B cell (primary cell): ENCODE measurements at regions not wholly inside any gene's neighbourhood (a gene's known extent, or its start where the extent isn't known, plus 50 kb on each side); places are given as distances from the start of the nearest gene placed in this dataset.

Source experiments
- ATAC-seq: fragments of 200-7000 bp; cut with Tn5 transposase; one replicate; pipeline ENCODE4 v1.10.0; 2021; ENCODE audit warnings: low read depth, mild to moderate bottlenecking, moderate number of reproducible peaks, moderate library complexity
- CTCF ChIA-PET: fragments of 350-600 bp; sonication (Branson Sonifier 250); formaldehyde crosslinking; loops from one replicate; lab custom pipeline; 2021; ENCODE audit warnings: antibody characterized with exemption, inconsistent platforms; lab: Charles Lee
- POLR2A ChIA-PET: fragments of 350-600 bp; sonication (Branson Sonifier 250); formaldehyde crosslinking; loops from one replicate; lab custom pipeline; 2021; ENCODE audit warnings: antibody characterized with exemption; lab: Charles Lee
- DNase-seq: peaks from one replicate; pipeline ENCODE4 v3.0.0; 2013
- H2AFZ ChIP-seq: 2 replicates; pipeline ENCODE4 v1.6.1; 2012; ENCODE audit warnings: mild to moderate bottlenecking, low read depth, low read length; ENCODE audit not compliant: insufficient read depth, poor library complexity, severe bottlenecking
- H3K27ac ChIP-seq, 2 donors: 1 replicate in 1 of 2; 2 replicates in 1 of 2; pipeline ENCODE4 v1.5.1; 2012 to 2013; ENCODE audit warnings: low read length in 2 of 2, mild to moderate bottlenecking in 2 of 2, moderate library complexity in 1 of 2
- H3K27me3 ChIP-seq, 4 experiments: fragments of 200-600 bp in 1 of 4; sonication (generic) in 1 of 4; replicated peaks in 1 of 4; 1 replicate in 2 of 4; 2 replicates in 2 of 4; pipeline versions ENCODE4 v1.6.1 to v1.7.0; 2013 to 2016; ENCODE audit warnings: low read length in 3 of 4, mild to moderate bottlenecking in 2 of 4, mixed read lengths in 1 of 4, moderate library complexity in 1 of 4; ENCODE audit not compliant: insufficient read depth in 4 of 4, control insufficient read depth in 3 of 4; ENCODE audit errors: control extremely low read depth in 1 of 4
- H3K36me3 ChIP-seq, 2 experiments: replicated peaks in 1 of 2; 1 replicate in 1 of 2; 2 replicates in 1 of 2; pipeline versions ENCODE4 v1.6.1 to v1.7.1; 2013; ENCODE audit warnings: low read length in 1 of 2; ENCODE audit not compliant: insufficient read depth in 2 of 2, control insufficient read depth in 1 of 2; ENCODE audit errors: control extremely low read depth in 1 of 2, extremely low read depth in 1 of 2
- H3K4me1 ChIP-seq, 2 donors: fragments of 200-600 bp in 1 of 2; sonication (generic) in 1 of 2; 1 replicate in 1 of 2; 2 replicates in 1 of 2; pipeline versions ENCODE4 v1.5.1 to v1.6.1; 2013 to 2017; ENCODE audit warnings: low read length in 2 of 2; ENCODE audit not compliant: control insufficient read depth in 2 of 2, insufficient read depth in 2 of 2
- H3K4me2 ChIP-seq: replicated peaks from 2 replicates; pipeline ENCODE3; 2012; ENCODE audit warnings: mild to moderate bottlenecking, low read depth, low read length; ENCODE audit not compliant: poor library complexity, severe bottlenecking
- H3K4me3 ChIP-seq, 5 experiments: fragments of 200-600 bp in 1 of 5; sonication (generic) in 1 of 5; 1 replicate in 3 of 5; 2 replicates in 2 of 5; pipeline versions ENCODE4 v1.5.1 to v1.7.0; 2011 to 2016; ENCODE audit warnings: low read length in 4 of 5, mild to moderate bottlenecking in 4 of 5, low read depth in 2 of 5, control low read depth in 1 of 5, moderate library complexity in 1 of 5; ENCODE audit not compliant: insufficient read depth in 1 of 5; ENCODE audit errors: control extremely low read depth in 1 of 5, extremely low read depth in 1 of 5
- H3K79me2 ChIP-seq: fragments of 200-600 bp; sonication (generic); one replicate; pipeline ENCODE4 v1.6.0; 2016; ENCODE audit warnings: low read length; ENCODE audit not compliant: control insufficient read depth, insufficient read depth
- H3K9ac ChIP-seq: fragments of 200-600 bp; sonication (generic); 2 replicates; pipeline ENCODE4 v1.6.1; 2017; ENCODE audit warnings: mild to moderate bottlenecking, low read length, moderate library complexity
- H3K9me3 ChIP-seq, 3 donors: one replicate each; pipeline versions ENCODE4 v1.6.1 to v1.7.1; 2013; ENCODE audit warnings: low read length in 2 of 3; ENCODE audit not compliant: control insufficient read depth in 2 of 3, insufficient read depth in 1 of 3; ENCODE audit errors: control extremely low read depth in 1 of 3
- H4K20me1 ChIP-seq: 2 replicates; pipeline ENCODE4 v1.6.0; 2012; ENCODE audit warnings: mild to moderate bottlenecking, low read length; ENCODE audit not compliant: insufficient read depth, control insufficient read depth, poor library complexity, severe bottlenecking
- H3K27ac Mint-ChIP-seq: one replicate; pipeline ENCODE4 v1.8.0; 2021; ENCODE audit warnings: mixed read lengths
- H3K27me3 Mint-ChIP-seq: one replicate; pipeline ENCODE4 v1.8.0; 2021; ENCODE audit warnings: mixed read lengths
- H3K4me1 Mint-ChIP-seq: one replicate; pipeline ENCODE4 v1.8.0; 2021; ENCODE audit warnings: mixed read lengths
- H3K4me3 Mint-ChIP-seq: one replicate; pipeline ENCODE4 v1.8.0; 2021; ENCODE audit warnings: mixed read lengths
- H3K9me3 Mint-ChIP-seq: one replicate; pipeline ENCODE4 v1.8.0; 2022; ENCODE audit warnings: mixed read lengths; ENCODE audit not compliant: insufficient read depth
- EZH2 ChIP-seq: IDR thresholded peaks from 2 replicates; pipeline ENCODE4 v1.6.1; 2012; ENCODE audit warnings: borderline replicate concordance, low read depth, mild to moderate bottlenecking, moderate library complexity, low read length; ENCODE audit not compliant: insufficient read depth, poor library complexity, severe bottlenecking
- WGBS: methylation state at CpG from one replicate; pipeline ENCODE4 v1.1.5; 2013; ENCODE audit warnings: missing lambda C conversion rate; ENCODE audit not compliant: insufficient coverage; 5-methylcytosine and 5-hydroxymethylcytosine counted together
- intact Hi-C: fragments of 100-400 bp; cut with micrococcal nuclease; formaldehyde crosslinking; loops from one replicate; pipeline ENCODE4 v1.10.0; 2022
- TF ChIP-seq, protein P1 (sequence below): fragments of 200-600 bp; IDR thresholded peaks from one replicate; pipeline ENCODE4 v1.8.0; 2022; ENCODE audit warnings: antibody characterized with exemption, mild to moderate bottlenecking

DNA sequence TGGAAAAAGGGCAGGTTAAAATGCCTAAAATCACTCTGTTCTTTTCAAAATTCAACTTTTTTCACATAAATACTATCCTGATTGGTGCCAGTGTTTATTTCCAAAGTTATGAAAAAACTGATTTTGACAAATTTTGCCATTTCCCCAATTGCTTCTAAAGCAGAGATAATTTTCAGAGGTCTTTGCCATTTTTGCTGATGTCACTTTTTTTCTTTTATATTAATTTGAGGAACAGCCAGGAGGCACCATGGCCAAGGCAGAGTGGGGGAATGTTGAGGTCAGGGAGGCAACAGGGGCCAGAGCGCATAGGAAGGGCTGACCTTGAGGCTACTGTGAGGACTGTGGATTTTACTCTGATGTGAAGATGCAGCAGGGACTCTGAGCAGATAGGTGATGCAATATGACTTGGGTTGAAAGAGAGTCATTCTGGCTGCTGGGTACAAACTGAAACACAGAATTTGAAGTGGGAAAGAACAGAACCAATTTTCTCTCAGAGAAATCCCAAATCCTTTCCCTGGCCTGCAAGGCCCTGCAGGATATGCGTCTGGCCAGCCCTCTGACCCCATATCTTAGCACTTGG is 75.1 kb upstream of the LDAH start:
- ChIA-PET CTCF (no interaction called here), POLR2A (no interaction called here)
- Histone ChIP-seq H3K9ac (no peak overlapping the region), H3K9me3 (peaks cover 0 to 4% (median 0%) of the 10 kb centered on the region in 3 donors), H2AFZ (no peak overlapping the region), H3K4me1 (no peaks in the 10 kb centered on the region), H3K4me2 (no peak overlapping the region), H3K36me3 (no peaks in the 10 kb centered on the region), H3K4me3 (no peak overlapping the region), H3K79me2 (no peaks in the 10 kb centered on the region), H3K27ac (no peak overlapping the region), H3K27me3 (no peaks in the 10 kb centered on the region), H4K20me1 (no peaks in the 10 kb centered on the region)
- H3K4me1 Mint-ChIP-seq = no peaks in the 10 kb centered on the region
- no peak overlapping the region for H3K27ac Mint-ChIP-seq
- no peak for DNase-seq
- no peak for ATAC-seq
- no peak overlapping the region for H3K4me3 Mint-ChIP-seq
- 96% methylated on average over 2 of the region's 2 CpGs for WGBS
- intact Hi-C loops = no loop called here
- H3K9me3 Mint-ChIP-seq = peaks cover 7% of the 10 kb centered on the region
- no peak for TF ChIP-seq EZH2
- TF ChIP-seq, protein P1, sequence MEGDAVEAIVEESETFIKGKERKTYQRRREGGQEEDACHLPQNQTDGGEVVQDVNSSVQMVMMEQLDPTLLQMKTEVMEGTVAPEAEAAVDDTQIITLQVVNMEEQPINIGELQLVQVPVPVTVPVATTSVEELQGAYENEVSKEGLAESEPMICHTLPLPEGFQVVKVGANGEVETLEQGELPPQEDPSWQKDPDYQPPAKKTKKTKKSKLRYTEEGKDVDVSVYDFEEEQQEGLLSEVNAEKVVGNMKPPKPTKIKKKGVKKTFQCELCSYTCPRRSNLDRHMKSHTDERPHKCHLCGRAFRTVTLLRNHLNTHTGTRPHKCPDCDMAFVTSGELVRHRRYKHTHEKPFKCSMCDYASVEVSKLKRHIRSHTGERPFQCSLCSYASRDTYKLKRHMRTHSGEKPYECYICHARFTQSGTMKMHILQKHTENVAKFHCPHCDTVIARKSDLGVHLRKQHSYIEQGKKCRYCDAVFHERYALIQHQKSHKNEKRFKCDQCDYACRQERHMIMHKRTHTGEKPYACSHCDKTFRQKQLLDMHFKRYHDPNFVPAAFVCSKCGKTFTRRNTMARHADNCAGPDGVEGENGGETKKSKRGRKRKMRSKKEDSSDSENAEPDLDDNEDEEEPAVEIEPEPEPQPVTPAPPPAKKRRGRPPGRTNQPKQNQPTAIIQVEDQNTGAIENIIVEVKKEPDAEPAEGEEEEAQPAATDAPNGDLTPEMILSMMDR = no peak
- peaks cover 41% of the 10 kb centered on the region for H3K27me3 Mint-ChIP-seq

DNA sequence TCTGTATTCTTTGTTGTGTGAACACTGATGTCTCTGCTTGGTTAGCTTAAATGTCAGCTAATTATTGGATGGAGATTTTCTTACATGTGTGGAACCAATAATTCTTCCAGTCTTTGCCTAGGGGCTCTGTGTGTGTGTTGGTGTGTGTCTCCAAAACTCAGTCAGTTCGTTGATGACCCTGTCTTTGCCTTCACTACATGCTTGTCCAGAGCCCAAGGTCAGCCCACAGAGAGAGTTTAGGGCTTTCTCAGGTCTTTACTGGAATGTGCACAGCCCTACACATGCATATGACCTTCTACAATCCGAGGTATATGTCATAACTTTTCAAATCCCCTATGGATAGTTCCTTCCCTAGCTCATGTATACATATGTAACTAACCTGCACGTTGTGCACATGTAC is 74.1 kb upstream of the LDAH start:
- Histone ChIP-seq H3K9me3 (peaks cover 0 to 4% (median 0%) of the 10 kb centered on the region in 3 donors), H4K20me1 (no peaks in the 10 kb centered on the region), H3K36me3 (no peaks in the 10 kb centered on the region), H3K9ac (no peak overlapping the region), H3K4me1 (no peaks in the 10 kb centered on the region), H3K4me3 (no peak overlapping the region), H3K79me2 (no peaks in the 10 kb centered on the region), H3K27ac (no peak overlapping the region), H3K4me2 (no peak overlapping the region), H2AFZ (no peak overlapping the region), H3K27me3 (no peaks in the 10 kb centered on the region)
- peaks cover 7% of the 10 kb centered on the region for H3K9me3 Mint-ChIP-seq
- no peak overlapping the region for H3K4me3 Mint-ChIP-seq
- H3K4me1 Mint-ChIP-seq = no peaks in the 10 kb centered on the region
- DNase-seq = no peak
- ATAC-seq = no peak
- no peak overlapping the region for H3K27ac Mint-ChIP-seq
- intact Hi-C loops = no loop called here
- ChIA-PET POLR2A (no interaction called here), CTCF (no interaction called here)
- no CpG with 5 or more reads among the region's 3 CpGs for WGBS
- no peak for TF ChIP-seq EZH2
- TF ChIP-seq, protein P1 = no peak
- H3K27me3 Mint-ChIP-seq = peaks cover 49% of the 10 kb centered on the region
